HUES48 (cell line): ENCODE measurements at regions not wholly inside any gene's neighbourhood (a gene's known extent, or its start where the extent isn't known, plus 50 kb on each side); places are given as distances from the start of the nearest gene placed in this dataset.

Experiments
- H3K27ac ChIP-seq: one replicate; pipeline ENCODE4 v1.7.0; 2013; ENCODE audit warnings: low read depth, low read length, inconsistent platforms
- H3K27me3 ChIP-seq: 2 replicates; pipeline ENCODE4 v1.6.1; 2013; ENCODE audit warnings: mild to moderate bottlenecking, low read length; ENCODE audit not compliant: control insufficient read depth, insufficient read depth
- H3K36me3 ChIP-seq: 2 replicates; pipeline ENCODE4 v1.6.1; 2013; ENCODE audit warnings: low read length; ENCODE audit not compliant: control insufficient read depth, insufficient read depth
- H3K4me1 ChIP-seq: 2 replicates; pipeline ENCODE4 v1.6.1; 2013; ENCODE audit warnings: mild to moderate bottlenecking, low read length; ENCODE audit not compliant: control insufficient read depth, insufficient read depth
- H3K4me3 ChIP-seq: 2 replicates; pipeline ENCODE4 v1.5.1; 2013; ENCODE audit warnings: mild to moderate bottlenecking, low read depth, low read length
- H3K9ac ChIP-seq: 2 replicates; pipeline ENCODE4 v1.6.1; 2013; ENCODE audit warnings: mild to moderate bottlenecking, low read depth, low read length, moderate library complexity
- H3K9me3 ChIP-seq: 2 replicates; pipeline ENCODE4 v1.6.1; 2013; ENCODE audit warnings: low read length; ENCODE audit not compliant: control insufficient read depth, insufficient read depth

- H3K36me3 ChIP-seq = no peaks in the 10 kb centered on the region
- no peak overlapping the region for H3K4me3 ChIP-seq
- no peaks in the 10 kb centered on the region for H3K4me1 ChIP-seq
- no peaks in the 10 kb centered on the region for H3K27me3 ChIP-seq
- H3K9ac ChIP-seq = no peak overlapping the region
- H3K9me3 ChIP-seq = no peaks in the 10 kb centered on the region
- H3K27ac ChIP-seq = no peak overlapping the region
These were observed 457.8 kb downstream of the EIPR1 start for GRCh38 chr2:2919574-2920365.

DNA sequence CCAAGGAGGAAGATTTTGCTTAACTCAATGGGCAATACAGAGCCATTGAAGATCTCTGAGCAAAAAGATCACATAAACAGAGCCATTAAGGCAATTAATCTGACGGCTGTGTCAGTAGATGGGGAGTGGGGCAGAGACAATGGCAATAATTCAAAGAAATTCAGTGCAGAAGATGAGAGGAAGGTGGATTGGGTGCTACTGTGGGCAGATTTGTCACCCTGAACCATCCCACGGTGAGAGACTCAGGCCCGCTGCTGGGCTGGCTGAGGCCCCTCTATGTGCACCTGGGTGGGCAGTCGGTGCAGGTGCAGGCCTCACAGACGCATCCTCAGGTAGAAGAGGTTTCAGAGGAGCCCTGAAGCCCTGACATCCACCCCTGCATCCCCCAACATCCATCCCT lies 458.6 kb downstream of the EIPR1 start:
- Histone ChIP-seq H3K9ac (no peak overlapping the region), H3K27ac (no peak overlapping the region), H3K4me3 (no peak overlapping the region), H3K36me3 (no peaks in the 10 kb centered on the region), H3K9me3 (no peaks in the 10 kb centered on the region), H3K4me1 (no peaks in the 10 kb centered on the region), H3K27me3 (no peaks in the 10 kb centered on the region)

DNA sequence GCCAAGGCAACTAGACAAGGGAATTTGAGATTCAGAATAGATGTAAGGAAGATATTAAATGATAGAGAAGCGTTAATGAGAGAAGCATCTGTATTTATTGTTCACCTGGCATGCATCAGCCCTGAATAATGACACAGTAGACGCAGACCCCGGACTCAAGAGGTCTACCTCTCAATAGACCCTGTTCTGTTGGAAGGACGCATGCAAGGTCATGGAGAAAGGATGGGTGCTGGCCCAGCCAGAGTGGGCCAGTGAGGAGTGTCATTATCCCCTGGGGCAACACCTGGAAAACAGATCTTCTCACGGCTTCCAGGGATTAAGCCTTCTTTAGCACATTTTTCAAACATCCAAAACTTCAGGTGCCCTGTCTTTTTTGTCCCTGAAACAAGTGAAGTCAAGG lies 461.0 kb downstream of the EIPR1 start:
- Histone ChIP-seq H3K9me3 (no peaks in the 10 kb centered on the region), H3K4me3 (no peak overlapping the region), H3K4me1 (no peaks in the 10 kb centered on the region), H3K9ac (no peak overlapping the region), H3K27ac (no peak overlapping the region), H3K36me3 (no peaks in the 10 kb centered on the region), H3K27me3 (no peaks in the 10 kb centered on the region)

DNA sequence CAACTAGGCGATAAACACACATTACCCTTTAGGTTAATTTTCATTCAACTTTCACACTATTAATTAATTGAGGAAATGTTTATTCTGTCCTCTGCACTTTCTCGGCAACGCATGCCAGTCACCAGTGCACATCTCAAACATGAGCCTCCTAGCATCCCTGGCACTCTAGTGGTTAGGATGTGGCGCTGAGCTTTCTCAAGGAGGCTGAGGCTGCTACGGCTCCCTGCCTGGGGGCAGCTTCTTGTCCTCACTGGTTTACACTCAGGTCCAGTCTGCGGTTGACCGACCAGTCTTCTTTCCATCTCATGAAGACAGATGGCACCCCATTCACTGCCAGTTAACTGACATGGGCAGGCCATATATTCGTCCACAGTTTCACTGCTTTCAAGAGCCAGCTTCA lies 463.4 kb downstream of the EIPR1 start:
- no peak overlapping the region for H3K27ac ChIP-seq
- H3K27me3 ChIP-seq = no peaks in the 10 kb centered on the region
- no peak overlapping the region for H3K9ac ChIP-seq
- no peak overlapping the region for H3K4me3 ChIP-seq
- no peaks in the 10 kb centered on the region for H3K36me3 ChIP-seq
- H3K9me3 ChIP-seq = no peaks in the 10 kb centered on the region
- H3K4me1 ChIP-seq = no peaks in the 10 kb centered on the region

- Histone ChIP-seq H3K27ac (no peak overlapping the region), H3K27me3 (no peaks in the 10 kb centered on the region), H3K4me3 (no peak overlapping the region), H3K36me3 (no peaks in the 10 kb centered on the region), H3K4me1 (no peaks in the 10 kb centered on the region), H3K9ac (no peak overlapping the region), H3K9me3 (no peaks in the 10 kb centered on the region)
These were observed 464.0 kb downstream of the EIPR1 start for GRCh38 chr2:2913601-2914120.

GRCh38 chr2:2912731-2913130 lies 464.9 kb downstream of the EIPR1 start:
- no peak overlapping the region for H3K27ac ChIP-seq
- H3K27me3 ChIP-seq = no peaks in the 10 kb centered on the region
- H3K4me1 ChIP-seq = no peaks in the 10 kb centered on the region
- H3K9me3 ChIP-seq = no peaks in the 10 kb centered on the region
- no peak overlapping the region for H3K9ac ChIP-seq
- no peak overlapping the region for H3K4me3 ChIP-seq
- no peaks in the 10 kb centered on the region for H3K36me3 ChIP-seq

GRCh38 chr2:2912293-2912692 lies 465.3 kb downstream of the EIPR1 start:
- H3K4me1 ChIP-seq = no peaks in the 10 kb centered on the region
- no peak overlapping the region for H3K27ac ChIP-seq
- no peak overlapping the region for H3K9ac ChIP-seq
- H3K4me3 ChIP-seq = no peak overlapping the region
- H3K36me3 ChIP-seq = no peaks in the 10 kb centered on the region
- no peaks in the 10 kb centered on the region for H3K27me3 ChIP-seq
- no peaks in the 10 kb centered on the region for H3K9me3 ChIP-seq

GRCh38 chr2:2910259-2910658 lies 467.4 kb downstream of the EIPR1 start:
- H3K4me1 ChIP-seq = no peaks in the 10 kb centered on the region
- H3K27ac ChIP-seq = no peak overlapping the region
- H3K4me3 ChIP-seq = no peak overlapping the region
- no peaks in the 10 kb centered on the region for H3K27me3 ChIP-seq
- no peaks in the 10 kb centered on the region for H3K36me3 ChIP-seq
- H3K9me3 ChIP-seq = no peaks in the 10 kb centered on the region
- H3K9ac ChIP-seq = no peak overlapping the region

DNA sequence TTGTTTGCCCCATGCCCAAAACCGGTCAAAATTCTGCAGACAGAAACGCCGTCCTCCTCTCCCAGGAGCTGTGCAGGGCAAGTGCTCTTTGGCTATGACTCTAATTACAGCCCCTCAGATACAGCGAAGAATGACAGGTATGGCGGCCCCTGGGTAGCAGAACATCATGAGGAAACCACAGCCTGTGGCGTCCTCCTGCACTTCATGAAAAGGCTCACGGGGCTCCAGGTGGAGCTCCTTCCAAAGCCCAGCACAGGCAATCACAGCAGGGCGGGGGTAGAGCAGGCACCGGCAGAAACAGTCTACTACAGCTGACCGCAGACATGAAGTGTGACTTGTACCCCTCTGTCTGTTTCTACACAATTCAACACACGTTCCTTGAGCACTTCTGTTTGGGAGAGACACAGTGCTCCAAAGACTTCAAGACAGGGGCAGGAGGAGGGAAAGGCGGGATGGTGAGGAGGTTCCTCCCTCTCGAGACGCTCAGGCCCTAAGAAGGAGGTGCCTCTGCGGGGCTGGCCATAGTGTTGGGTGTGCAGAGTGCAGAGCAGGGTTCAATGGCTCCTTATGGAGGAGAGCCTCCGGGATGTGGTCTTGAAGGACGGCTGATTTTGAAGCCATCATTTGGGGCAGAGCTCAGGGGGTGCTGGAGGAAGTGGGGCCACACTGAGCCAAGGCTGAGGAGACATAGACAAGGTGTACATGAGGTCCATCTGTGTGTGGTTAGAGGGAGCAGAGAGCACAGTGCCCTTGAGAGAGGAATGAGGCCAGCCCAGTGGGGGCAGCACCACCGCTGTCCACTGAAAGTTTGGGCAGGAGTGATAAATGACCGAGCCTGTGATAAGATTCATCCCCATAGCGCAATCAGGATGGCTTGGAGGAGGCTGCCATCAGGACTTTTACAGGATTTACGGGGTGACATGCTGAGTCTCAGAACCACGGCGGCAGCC lies 468.3 kb downstream of the EIPR1 start:
- Histone ChIP-seq H3K36me3 (no peaks in the 10 kb centered on the region), H3K9me3 (no peaks in the 10 kb centered on the region), H3K4me1 (no peaks in the 10 kb centered on the region), H3K9ac (no peak overlapping the region), H3K4me3 (no peak overlapping the region), H3K27ac (no peak overlapping the region), H3K27me3 (no peaks in the 10 kb centered on the region)

DNA sequence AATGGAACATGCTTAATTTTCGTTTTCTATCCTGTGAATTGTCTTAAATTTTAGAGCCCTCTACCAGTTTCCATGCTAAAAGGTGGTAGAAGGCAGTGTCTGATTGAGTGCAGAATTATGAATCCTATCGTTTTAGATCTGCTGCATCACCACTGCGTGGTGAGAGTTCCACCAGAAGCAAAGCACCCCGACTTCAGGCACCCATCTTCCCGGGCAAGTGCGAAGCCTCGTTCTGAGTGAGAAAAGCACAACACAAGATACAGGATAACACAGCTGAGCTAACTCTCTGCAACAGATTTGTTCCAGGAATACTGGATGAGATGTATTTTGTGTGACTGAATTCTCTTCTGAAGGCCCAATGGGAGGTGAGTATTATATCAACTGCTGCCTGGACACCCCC lies 471.5 kb downstream of the EIPR1 start:
- no peaks in the 10 kb centered on the region for H3K4me1 ChIP-seq
- H3K27ac ChIP-seq = no peak overlapping the region
- H3K27me3 ChIP-seq = no peaks in the 10 kb centered on the region
- H3K36me3 ChIP-seq = no peaks in the 10 kb centered on the region
- H3K4me3 ChIP-seq = no peak overlapping the region
- no peak overlapping the region for H3K9ac ChIP-seq
- no peaks in the 10 kb centered on the region for H3K9me3 ChIP-seq
